Suppressor macrophage treated with lipopolysaccharide for 1 hour (primary cell): ENCODE measurements at regions not wholly inside any gene's neighbourhood (a gene's known extent, or its start where the extent isn't known, plus 50 kb on each side); places are given as distances from the start of the nearest gene placed in this dataset.
A peak's percentile ranks its signal among the peaks of the same experiment; 100 is the strongest.
"Not testable (repeated sequence)": the region's sequence is repeated elsewhere in the genome, so short reads cannot be mapped to it uniquely, and the experiment has no call there.

ENCODE experiments used
- DNase-seq, 3 donors: peaks; one replicate each; pipeline ENCODE4 v3.0.0-alpha.2; 2020 to 2022

DNA sequence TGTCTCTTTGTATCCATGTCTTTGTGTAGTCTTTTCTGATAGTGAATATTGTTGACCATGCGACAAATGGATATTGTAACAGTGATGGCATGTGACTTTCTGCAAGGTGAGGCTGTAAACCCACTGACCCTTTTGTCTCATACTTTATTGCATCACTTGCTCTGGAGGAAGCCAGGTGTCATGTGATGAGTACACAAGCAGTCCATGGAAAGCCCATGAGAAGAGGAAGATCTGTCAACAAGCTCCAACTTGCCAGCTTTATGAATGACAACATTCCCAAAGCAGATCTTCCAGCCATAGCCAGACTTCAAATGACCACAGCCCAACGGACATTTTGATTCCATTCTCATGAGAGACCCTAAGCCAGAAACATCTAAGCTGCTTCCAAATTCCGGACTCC lies 450.1 kb upstream of the ACTBL2 start:
- DNase-seq = peak in 2 of 3 donors; percentile 1 to 4

DNA sequence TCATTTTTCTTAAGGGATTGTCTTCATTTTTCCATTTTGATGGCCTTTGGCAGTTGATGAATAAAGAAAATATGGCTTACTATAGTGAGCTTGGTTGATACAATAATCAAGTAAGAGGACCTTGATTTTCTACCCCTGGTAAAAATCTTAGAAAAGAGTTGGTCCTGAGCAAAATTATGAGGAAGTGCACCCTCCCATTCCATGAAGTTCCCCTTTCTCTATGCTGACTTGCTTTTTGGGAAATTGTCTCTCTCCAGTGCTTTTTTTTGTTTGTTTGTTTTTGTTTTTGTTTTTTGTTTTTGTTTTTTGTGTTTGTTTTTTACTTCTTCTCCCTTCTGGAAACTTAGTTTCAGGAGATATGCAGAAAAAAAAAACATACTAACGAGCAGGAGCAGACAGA lies 449.2 kb upstream of the ACTBL2 start:
- DNase-seq = peak; percentile 15 to 29 (median 25)

DNA sequence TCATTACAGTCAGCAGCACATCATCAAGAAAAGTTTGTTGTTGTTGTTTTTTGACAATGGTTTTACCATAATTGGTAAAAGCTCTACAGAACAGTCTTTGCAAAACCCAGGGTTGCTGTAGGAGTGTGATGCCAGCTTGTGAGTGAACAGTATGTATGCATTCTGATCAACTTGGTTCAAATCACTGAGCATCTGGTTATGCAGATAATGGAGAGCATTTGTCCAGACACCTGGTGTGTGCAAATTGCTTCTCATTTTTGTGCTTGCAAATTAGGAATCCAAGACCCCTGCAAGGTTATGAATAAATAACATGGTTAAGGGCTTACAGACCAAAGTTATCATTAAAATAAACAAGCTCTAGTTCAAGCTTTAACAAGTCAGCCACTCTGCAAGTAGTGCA lies 448.7 kb upstream of the ACTBL2 start:
- DNase-seq = no peak

DNA sequence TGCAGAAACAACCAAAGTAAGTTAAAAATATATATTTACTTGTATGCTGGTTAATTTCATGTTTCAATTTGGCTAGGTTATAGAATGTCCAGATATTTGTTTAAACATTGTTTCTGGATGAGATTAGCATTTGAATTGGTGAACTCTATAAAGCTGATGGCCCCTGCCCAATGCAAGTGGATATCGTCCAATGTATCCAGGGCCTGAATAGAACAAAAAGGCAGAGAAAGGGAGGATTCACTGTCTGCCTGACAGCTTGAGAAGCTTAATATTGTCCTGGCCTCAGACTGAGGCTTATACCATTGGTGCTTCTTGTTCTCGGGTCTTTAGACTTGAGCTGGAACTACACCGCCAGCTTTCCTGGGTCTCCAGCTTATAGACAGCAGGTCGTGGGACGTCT lies 446.7 kb upstream of the ACTBL2 start:
- no peak for DNase-seq

DNA sequence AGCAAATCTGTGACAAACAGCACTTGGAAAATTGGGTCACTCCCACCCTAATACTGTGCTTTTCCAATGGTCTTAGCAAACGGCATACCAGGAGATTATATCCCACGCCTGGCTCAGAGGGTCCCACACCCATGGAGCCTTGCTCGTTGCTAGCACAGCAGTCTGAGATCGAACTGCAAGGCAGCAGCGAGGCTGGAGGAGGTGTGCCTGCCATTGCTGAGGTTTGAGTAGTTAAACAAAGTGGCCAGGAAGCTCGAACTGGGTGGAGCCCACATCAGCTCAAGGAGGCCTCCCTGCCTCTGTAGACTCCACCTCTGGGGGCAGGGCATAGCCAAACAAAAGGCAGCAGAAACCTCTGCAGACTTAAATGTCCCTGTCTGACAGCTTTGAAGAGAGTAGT lies 440.5 kb upstream of the ACTBL2 start:
- not testable (repeated sequence) for DNase-seq

DNA sequence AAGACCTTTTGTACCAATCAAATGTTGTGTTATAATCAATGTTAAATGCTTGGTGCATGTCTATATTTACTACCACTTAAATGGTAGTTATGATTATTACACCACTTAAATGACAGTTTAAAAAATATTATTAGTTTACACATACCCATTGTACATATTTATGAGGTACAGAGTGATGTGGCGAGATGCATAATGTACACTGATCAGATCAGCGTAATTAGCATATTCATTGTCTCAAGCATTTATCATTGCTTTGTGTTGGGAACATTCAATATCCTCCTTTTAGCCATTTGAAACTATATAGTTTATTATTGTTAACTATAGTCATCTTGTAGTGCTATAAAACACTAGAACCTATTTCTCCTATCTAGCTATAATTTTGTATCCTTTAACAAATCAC lies 434.4 kb upstream of the ACTBL2 start:
- DNase-seq = no peak

DNA sequence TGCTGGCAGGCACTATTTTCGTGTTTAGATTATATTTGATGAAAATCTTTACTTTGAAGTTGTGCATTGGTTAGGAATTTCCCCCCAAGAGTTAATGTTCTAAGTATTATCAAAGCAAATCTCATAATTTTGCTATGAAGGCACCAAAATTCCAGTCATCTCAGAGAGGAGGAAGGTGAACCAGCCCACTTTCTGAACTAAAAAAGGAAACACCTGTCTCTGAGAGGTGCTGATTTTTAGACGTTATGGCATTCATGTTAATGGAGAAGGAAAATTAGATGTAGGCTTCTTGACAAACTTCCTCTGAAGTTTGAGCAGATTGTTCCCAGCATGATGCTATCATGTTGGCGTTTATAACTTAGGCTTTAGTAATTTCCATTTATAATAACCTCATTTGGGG lies 432.9 kb upstream of the ACTBL2 start:
- no peak for DNase-seq

DNA sequence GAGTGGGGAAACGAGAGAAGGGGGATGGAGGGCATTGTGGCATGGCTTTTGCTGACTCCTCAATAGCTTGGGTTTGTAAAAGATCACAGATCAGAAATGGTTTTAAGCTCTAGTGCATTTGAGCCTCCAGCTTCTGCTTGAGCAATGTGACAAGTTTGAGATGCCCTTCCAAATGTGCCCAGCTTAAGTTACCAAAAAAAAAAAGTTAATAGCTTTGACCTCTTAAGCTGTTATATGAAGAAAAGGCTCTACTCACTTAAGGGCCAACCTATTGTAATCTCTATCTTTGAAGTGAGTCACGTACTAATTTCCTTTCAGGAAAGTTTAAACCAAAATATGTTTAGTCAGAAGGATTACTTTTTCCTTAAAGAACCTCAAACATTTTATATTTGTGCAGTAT lies 428.8 kb upstream of the ACTBL2 start:
- no peak for DNase-seq

DNA sequence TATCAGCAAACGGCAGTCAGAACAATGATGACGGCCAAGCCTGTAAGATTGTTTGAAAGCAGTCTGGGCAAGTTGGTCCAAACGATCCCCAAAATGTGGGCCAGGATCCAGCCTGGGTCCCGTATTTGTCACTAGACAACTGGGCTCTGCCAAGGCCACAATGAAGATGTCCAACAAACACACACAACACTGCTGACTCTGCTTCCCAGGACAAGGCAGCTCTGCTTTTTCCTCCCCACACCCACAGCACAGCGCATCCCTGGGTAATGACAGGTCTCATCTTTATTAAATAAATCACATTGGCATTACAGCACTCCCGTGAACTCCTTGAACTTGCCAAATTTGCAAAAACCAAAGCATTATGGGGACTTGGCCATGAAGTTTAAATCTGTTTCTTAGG lies 424.1 kb upstream of the ACTBL2 start:
- DNase-seq = no peak

DNA sequence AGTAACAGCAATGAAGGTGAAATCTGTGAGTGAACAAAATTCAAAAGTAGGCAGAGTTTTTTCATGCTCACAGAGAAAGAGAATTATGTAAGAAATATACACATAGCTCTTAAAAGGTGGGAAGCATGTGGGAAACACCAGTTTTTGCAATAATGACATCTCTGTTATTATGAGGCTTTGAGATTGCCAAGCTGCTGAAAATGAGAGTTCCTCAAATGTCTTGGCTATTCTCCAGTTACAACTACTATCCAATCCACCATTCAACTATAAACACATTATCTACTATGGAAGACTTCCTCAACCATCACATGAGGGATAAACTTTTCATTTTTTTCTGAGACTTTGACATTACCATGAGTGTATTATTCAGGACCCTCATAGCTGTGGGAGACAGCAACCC lies 420.8 kb upstream of the ACTBL2 start:
- peak in 2 of 3 donors; percentile 11 to 12 for DNase-seq

DNA sequence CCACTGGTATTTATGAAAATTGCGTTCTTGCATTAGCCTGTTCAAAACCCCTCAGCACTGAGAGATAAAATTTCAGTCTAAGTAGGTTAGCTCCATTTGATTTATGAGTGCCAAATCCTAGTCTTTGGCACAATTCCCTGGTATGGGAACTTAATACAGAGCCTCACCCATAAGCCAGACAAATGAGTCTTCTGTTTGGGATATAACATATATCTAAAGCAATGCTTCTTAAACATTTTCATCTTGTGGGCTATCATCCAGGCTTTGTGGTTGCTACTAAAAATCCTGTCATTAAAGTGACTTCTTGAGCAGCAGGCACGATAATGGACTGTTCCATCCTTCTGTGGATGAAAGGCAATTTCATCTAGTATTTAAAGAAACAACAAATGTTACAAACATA lies 419.5 kb upstream of the ACTBL2 start:
- DNase-seq = no peak

DNA sequence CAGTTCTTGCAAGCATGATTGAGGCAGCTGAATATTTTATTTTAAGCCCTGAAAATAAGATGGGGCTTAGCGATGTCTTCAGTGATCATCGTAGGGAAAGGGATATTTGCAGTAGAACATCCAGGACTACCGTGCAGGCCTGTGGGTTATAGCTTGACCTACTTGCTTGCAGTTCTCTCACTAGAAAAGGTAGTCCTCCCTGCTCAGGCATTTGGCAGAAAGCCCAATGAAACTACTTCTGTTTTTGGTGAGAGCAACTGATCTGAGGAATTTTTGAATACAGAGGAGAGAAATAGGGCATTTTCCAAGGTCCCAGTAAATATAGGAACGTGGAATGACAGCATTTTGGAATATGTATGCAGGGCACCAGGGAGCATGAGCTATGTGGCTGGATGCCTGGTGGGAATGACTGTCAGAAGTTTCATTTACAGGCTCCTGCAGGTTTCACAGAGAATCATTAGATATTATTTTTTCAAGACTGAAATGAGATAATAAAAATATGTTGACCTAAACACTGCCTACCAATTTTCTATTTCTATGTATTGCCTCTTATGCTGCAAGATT lies 417.9 kb upstream of the ACTBL2 start:
- no peak for DNase-seq

DNA sequence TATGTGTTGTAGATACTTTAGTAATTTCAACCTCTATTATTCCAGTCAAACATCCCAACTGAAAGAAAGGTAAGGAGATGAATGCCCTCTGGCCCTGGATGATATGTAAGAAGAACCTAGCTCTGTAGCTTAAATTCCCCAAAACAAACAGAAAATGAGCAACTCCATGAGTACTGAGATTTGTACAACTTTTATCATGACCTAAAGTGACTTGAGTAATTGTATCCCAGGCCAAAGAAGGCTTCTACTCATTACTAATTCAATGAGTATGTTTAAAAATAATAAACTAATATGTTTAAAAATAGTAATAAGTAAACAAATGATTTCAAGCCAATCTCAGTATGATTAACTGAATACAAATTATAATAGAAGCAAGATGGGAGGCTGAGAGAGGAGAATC lies 414.0 kb upstream of the ACTBL2 start:
- DNase-seq = no peak

DNA sequence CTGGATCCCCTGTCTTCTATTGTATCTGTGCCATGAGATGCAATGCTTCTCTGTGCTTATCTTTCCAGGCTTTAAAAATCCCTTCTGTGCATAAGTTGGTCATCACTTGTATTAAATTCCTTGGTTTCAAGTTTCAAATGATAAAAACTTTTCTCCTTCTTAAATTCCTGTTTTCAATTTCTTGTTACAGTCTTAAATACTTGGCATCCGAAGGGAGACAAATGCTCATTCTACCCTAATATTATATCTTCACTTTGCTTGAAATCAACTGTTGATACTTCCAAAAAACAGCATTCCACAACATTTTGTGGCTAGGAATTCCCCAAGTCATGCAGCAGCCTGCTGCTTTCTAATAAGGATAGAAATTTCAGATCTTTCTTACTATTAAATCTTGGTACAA lies 413.2 kb upstream of the ACTBL2 start:
- DNase-seq = no peak

DNA sequence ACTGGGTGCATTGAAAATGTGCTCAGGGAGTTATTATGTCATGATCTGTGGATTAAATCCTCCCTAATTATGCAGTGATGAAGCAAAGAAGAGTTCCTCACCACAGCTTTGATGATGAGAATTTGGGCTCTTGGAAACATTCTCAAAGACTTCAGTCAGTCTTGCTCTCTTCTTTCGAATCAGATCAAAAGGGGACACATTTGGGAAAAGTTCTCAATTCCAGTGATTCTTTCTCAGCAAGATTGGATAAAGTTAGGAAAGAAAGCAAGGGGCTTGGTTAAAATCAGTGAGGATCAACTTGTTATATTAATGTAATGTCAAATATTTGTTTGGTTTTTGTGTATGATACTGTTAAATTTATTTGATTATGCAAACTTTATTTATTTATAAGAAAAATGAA lies 411.3 kb upstream of the ACTBL2 start:
- no peak for DNase-seq

DNA sequence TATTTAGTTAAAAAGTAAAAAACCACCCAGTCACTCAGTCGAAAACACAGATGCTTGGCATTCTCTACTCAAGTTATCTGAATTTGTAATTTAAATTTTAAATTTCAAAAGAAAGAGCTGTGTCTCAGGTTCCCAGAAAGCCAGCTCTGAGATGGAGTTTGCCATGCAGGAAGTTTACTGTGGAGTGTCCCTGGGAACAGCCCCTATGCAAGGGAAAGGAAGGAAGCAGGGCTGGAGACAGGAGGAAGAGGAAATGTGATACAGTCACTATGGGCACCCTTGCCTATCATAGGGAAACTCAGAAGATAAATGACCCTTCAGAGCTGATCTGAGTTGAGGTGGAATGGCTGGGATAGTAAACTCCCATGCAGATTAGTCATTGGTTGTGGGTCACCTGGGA lies 408.8 kb upstream of the ACTBL2 start:
- no peak for DNase-seq

DNA sequence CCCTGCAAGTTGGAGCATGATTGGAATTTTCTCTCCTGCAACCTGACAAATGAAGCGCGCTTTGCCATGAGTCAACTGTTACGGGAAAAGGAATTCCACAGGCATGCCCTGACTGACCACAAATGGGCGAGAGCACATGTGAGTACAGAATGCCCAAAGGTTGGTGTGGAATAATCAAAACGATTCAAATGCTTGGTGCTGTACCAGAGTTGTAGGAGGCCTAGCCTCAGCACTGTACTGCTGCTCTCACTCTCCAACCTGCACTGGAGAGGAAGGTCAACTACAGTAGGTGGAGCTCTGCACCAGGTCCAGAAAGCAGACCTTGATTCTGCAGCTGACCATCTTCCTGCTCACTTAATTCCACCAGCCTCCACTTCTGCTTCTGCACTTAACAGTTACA lies 406.9 kb upstream of the ACTBL2 start:
- DNase-seq = no peak

DNA sequence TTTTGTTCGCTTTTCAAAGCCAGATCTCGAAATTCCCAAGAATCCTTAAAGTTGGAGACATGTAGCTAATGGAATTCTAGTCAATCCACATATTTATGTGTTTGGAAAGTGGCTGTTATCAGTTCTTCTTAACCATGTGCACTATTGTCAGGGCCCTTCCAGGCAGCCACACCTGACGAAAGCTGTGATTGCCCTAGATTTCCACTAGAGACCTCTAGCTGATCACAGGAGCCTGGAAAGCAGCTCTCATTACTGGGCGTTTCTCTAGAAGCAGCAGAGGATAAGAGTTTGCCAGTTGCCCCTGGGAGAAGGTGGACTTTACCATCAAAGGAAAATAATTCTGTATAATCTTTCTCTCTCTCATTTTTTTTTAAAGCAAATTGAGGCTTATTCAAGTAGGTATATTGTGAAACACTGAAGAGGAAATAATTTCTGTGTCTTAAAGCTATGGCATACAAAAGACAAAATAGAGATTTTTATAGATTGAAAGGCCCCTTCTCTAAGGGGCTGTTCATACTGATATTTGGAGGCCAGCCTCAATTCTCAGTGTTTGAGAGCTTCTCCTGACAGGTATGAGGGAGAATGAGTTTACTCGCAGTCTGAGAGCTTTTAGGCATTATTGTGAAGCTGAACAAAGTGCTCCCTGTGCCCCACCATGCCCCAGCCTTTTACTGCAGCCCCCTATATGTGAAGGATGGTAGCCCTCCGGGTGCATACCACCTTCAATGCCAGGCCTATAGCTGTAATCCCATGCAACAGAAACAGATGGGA lies 405.4 kb upstream of the ACTBL2 start:
- DNase-seq = peak in 2 of 3 donors; percentile 5 to 10

DNA sequence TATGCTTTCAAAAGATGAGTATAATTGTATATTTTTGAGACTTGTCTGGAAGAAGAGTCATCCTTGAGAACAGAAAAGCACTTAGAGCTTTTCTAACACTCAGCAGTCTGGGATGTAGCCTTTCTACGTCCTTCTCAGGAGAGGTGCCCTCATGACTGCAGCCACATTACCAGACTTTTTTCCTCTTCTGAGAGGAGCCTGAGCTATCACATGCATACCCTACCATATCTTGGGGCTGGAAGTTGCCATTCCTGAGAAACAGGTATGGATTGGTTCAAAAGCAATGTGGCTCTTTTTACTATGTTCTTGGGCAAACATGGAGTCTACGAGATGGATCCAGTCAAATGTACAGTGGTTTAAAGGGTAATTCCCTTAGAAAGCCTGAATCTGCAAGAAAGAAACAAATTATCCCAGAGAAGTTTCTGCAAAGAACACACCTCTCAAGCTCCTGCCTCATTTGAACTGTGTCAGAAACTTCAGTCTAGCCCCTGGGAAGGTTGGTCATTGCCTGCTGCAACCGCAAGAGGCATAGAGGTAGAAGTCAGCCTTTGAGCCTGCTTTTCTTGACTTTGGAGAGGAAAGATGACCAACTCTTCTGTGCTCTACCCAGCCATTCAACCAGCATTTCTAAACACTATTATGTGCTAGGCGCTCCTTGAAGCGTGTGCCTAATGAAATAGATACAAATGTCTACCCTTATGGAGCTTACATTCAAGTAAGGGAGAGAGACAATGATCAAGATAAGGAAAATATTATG lies 401.9 kb upstream of the ACTBL2 start:
- no peak for DNase-seq

DNA sequence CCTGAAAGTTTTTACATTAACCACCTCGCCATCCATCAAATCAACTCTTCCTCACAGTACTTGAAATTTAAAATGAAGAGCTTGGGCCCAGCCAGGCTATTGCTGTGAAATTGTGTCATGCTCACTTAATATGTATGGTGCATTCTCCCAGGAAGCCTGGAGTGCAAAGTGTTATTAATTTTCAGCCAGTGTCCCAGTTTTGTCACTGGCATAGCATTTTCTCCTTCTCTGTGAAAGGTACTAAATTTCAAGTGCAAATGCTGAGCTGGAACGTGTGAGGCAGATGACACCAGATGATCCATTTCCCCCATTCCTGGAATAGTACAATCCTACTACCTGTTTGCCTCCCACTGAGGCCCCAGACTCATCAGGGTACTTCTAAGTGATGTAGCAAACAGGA lies 397.6 kb upstream of the ACTBL2 start:
- DNase-seq = no peak

DNA sequence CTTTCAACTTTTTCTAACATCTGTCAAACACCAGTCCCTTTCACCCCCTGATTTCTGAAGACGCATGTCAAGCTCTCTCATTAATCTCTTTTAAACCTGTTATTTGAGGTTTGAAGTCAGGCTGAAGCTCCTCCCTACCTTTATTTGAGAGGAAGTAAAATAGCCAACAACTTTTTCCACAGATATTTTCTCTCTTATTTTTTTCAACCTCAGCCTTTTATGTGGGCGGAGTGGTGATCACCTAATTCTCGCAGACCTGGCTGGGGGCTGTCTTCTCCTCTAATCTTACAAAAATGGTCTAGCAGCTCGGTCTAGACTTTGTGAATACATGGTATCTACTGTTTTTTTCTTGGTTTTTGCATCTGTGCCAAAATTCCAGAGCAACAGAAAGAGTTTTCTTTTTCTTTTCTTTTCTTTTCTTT lies 395.7 kb upstream of the ACTBL2 start:
- DNase-seq = no peak

DNA sequence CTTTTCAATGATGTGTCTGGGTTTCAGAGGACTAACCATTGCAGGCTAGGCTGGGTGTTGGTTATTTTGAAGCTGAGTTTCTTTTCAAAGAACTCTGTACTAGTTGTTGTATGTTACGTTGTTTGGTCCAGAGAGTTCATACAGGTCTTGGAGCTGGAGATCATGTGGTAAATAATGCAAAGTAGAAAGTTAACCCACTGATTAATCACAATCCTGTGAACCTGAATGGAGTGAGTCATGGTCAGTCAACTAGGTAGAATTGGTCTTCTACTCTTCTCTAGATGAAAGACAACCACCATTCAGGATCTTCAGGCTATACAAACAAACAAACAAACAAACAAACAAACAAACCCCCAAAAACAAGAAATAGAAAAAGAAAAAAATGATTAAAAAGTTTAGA lies 388.9 kb upstream of the ACTBL2 start:
- no peak for DNase-seq

DNA sequence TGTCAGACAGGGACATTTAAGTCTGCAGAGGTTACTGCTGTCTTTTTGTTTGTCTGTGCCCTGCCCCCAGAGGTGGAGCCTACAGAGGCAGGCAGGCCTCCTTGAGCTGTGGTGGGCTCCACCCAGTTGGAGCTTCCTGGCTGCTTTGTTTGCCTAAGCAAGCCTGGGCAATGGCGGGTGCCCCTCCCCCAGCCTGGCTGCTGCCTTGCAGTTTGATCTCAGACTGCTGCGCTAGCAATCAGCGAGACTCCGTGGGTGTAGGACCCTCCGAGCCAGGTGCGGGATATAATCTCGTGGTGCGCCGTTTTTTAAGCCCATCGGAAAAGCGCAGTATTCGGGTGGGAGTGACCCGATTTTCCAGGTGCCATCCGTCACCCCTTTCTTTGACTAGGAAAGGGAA lies 387.7 kb upstream of the ACTBL2 start:
- DNase-seq = not testable (repeated sequence)

DNA sequence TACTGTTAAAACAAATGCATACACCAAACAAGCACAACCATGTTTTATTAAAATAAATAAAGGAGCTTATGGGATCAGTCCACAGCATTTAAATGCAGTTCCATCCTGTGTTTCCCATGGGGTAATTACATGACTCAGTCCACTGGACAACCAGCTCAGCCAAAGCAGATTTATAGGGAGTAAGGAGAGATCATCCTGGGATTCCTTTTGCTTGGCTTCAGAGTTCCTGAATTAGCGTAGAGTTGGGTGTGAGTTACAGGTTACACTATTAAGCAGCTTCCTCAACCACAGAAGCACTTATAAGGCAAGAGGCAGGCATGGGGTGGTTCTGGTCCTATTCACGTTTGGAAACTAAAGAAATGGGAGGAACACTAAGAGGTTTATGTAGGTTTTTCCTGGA lies 381.1 kb upstream of the ACTBL2 start:
- no peak for DNase-seq
